ENCODE measurements at regions not wholly inside any gene's neighbourhood (a gene's known extent, or its start where the extent isn't known, plus 50 kb on each side); places are given as distances from the start of the nearest gene placed in this dataset.
"Not testable (repeated sequence)": the region's sequence is repeated elsewhere in the genome, so short reads cannot be mapped to it uniquely, and the experiment has no call there.

- TF ChIP-seq POLR2AphosphoS5, CTCF (IDR thresholded peaks at IDR 0.05): not testable (repeated sequence)
These were observed 263.1 kb upstream of the DAB2 start for GRCh38 chr5:39687924-39688323.
